LNCaP clone FGC (cell line): ENCODE measurements at regions not wholly inside any gene's neighbourhood (a gene's known extent, or its start where the extent isn't known, plus 50 kb on each side); places are given as distances from the start of the nearest gene placed in this dataset.

Experiments
- DNase-seq: peaks from one replicate; pipeline ENCODE4 v3.0.0-alpha.2; 2011; ENCODE audit warnings: low read depth
- H3K4me3 ChIP-seq: 2 replicates; pipeline ENCODE4 v1.5.1; 2011; ENCODE audit warnings: mild to moderate bottlenecking, low read depth, low read length, control low read depth
- CTCF ChIP-seq: IDR thresholded peaks from 2 replicates; pipeline ENCODE4 v1.5.1; 2012; ENCODE audit warnings: mild to moderate bottlenecking; ENCODE audit not compliant: control insufficient read depth, insufficient read depth; ENCODE audit errors: extremely low read depth

DNA sequence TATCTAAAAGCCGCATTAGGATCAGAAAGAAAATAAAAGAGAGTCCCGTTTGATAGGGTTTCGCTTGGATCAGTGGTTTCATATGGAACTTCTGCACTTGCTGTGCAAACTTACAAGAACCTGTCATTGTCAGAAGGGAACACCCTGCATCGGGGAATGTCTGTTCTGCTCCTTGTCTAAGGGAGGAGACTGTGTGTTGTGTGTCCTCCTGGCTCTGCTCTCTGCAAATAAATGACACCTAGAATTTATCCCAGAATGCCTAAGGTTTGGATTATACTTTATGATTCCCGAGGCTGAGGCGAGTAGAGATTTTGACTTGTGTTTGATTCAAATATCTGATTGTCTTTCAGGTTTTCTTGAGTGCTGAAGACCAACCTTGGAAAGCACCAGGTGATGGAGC lies 785.1 kb downstream of the GALR1 start:
- DNase-seq = no peak
- no peak for TF ChIP-seq CTCF
- no peak overlapping the region for H3K4me3 ChIP-seq

- no peak for DNase-seq
- H3K4me3 ChIP-seq = no peak overlapping the region
- TF ChIP-seq CTCF = no peak
These were observed 791.6 kb downstream of the GALR1 start for GRCh38 chr18:78041218-78041617.

GRCh38 chr18:78046631-78047030 lies 797.0 kb downstream of the GALR1 start:
- DNase-seq = no peak
- no peak for TF ChIP-seq CTCF
- H3K4me3 ChIP-seq = no peak overlapping the region

DNA sequence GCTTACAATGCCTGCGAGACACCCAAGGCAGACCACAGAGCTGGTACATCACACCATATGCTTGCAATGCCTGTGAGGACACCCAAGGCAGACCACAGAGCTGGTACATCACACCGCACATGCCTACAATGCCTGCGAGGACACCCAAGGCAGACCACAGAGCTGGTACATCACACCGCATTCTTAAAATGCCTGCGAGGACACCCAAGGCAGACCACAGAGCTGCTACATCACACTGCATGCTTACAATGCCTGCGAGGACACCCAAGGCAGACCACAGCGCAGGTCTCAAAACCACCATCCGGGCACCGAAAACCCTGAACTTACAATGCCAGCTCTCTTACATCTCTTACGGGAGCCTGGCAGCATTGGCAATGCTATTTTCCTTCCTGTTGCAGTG lies 799.6 kb downstream of the GALR1 start:
- no peak for DNase-seq
- TF ChIP-seq CTCF = no peak

DNA sequence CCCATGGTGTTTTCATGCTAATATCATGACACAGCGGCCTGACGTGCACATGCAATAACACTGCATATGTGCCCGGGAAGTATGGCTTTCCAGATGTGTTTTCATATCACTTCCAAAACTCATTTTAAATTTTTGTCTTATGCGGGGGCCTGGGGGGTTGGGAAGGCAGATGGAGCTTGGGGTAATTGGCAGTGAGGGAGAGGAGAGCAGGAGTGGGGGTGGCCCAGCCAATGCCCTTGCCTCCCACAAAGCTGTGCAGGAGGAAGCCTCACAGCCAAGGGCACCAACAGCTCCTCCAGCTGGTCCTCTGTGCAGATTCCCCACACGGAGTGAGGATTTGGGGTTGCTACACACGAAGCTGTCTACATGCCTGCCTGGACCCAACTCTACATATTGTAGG lies 805.2 kb downstream of the GALR1 start:
- no peak overlapping the region for H3K4me3 ChIP-seq
- TF ChIP-seq CTCF = no peak
- no peak for DNase-seq

More for the DNA sequence above, 799.6 kb downstream of the GALR1 start:
- H3K4me3 ChIP-seq = no peak overlapping the region

DNA sequence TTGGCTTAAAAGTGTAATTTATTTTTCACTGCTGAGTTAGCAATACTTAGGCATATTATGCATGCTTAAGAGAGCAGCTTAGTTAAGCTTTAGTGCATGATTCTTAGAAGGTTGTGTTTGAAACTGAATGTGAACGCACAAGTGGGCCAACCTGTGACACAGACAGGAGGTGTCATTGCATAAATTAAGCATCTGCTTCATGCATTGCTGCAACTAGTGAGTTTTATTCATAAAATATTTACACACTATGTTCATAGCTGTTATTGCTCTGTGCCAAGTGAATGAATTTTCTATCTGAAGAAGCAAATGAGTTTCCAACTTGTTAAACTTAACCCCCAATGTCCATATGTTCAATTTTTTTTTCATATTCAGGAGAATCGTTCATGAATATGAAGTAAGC lies 806.4 kb downstream of the GALR1 start:
- TF ChIP-seq CTCF = no peak
- no peak for DNase-seq
- H3K4me3 ChIP-seq = no peak overlapping the region

DNA sequence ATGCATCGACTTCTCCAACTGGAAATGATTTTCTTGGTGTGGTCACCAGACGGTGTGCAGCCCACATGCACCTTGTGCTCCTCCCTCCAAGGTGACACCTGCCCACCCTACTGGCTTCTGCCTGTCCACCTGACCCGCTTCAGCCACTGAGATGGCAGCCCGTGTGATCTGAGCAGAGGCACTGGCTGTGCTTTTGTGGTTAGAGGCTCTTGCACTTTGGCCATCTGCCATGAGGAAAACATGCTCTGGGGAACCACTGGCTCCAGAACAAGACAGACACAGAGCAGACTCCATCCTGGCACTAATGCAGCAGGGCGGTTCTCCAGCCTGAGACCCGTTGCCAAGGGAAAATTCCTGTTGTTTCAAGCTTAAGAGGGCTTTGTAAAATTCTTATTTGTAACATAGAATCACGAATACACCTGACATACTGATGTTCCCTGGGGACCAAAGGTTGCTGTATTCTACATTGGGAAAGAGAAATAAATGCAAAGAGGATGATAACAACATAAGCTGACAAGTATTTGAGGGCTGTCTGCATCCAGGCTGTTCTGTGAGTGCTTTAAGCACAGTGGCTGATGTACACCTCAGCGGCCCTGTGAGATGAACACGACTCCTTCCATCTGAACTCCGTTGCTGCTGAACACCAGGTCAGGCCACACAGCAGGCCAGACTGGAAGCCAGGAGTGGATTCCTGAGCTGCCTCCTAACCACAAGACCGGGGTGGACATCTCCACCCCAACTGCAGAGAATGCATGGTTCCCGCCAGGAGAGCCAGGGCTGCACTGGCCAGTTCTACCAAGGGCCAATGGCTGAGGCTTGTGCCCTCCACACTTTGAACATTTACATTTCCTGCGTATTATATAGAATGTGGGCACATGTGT lies 820.4 kb downstream of the GALR1 start:
- no peak for DNase-seq
- TF ChIP-seq CTCF = no peak
- H3K4me3 ChIP-seq = no peak overlapping the region
